ENCODE measurements at regions not wholly inside any gene's neighbourhood (a gene's known extent, or its start where the extent isn't known, plus 50 kb on each side); places are given as distances from the start of the nearest gene placed in this dataset.

GRCh38 chr1:221201773-221202172, 322.5 kb downstream of the HLX start:
- no peak overlapping the region for H3K27ac ChIP-seq (ENCODE audit: low read depth in 1 of 2, low read length in 1 of 2)
- no peaks in the 10 kb centered on the region for H3K9me3 ChIP-seq (ENCODE audit: control insufficient read depth in 2 of 2, insufficient read depth in 1 of 2, low read length in 1 of 2)
- H3K4me3 ChIP-seq (ENCODE audit: low read length in 2 of 2): no peak overlapping the region
- DNase-seq (ENCODE audit: low read depth in 6 of 9, low spot score in 9 of 9): no peak
- no peaks in the 10 kb centered on the region for H3K36me3 ChIP-seq (ENCODE audit: control insufficient read depth in 2 of 2, insufficient read depth in 2 of 2, low read length in 1 of 2)
- H3K4me1 ChIP-seq (ENCODE audit: control insufficient read depth in 2 of 2, insufficient read depth in 2 of 2, low read length in 2 of 2): no peaks in the 10 kb centered on the region
- no peaks in the 10 kb centered on the region for H3K27me3 ChIP-seq (ENCODE audit: control insufficient read depth in 2 of 2, insufficient read depth in 1 of 2, low read length in 1 of 2)

GRCh38 chr1:221203224-221204054, 324.2 kb downstream of the HLX start:
- Histone ChIP-seq H3K9me3 (ENCODE audit: control insufficient read depth in 2 of 2, insufficient read depth in 1 of 2, low read length in 1 of 2) (peaks cover 0 to 4% of the 10 kb centered on the region in 2 donors), H3K27me3 (ENCODE audit: control insufficient read depth in 2 of 2, insufficient read depth in 1 of 2, low read length in 1 of 2) (no peaks in the 10 kb centered on the region), H3K4me1 (ENCODE audit: control insufficient read depth in 2 of 2, insufficient read depth in 2 of 2, low read length in 2 of 2) (no peaks in the 10 kb centered on the region), H3K4me3 (ENCODE audit: low read length in 2 of 2) (no peak overlapping the region), H3K36me3 (ENCODE audit: control insufficient read depth in 2 of 2, insufficient read depth in 2 of 2, low read length in 1 of 2) (no peaks in the 10 kb centered on the region), H3K27ac (ENCODE audit: low read depth in 1 of 2, low read length in 1 of 2) (no peak overlapping the region)
- peak; percentile 11 to 76 (median 39) for DNase-seq (ENCODE audit: low read depth in 6 of 9, low spot score in 9 of 9)
- 33% methylated on average over 3 of the region's 3 CpGs for WGBS

- 94% methylated on average over 3 of the region's 3 CpGs for WGBS
- H3K27me3 ChIP-seq (ENCODE audit: control insufficient read depth in 2 of 2, insufficient read depth in 1 of 2, low read length in 1 of 2): no peaks in the 10 kb centered on the region
- H3K27ac ChIP-seq (ENCODE audit: low read depth in 1 of 2, low read length in 1 of 2): no peak overlapping the region
- no peak overlapping the region for H3K4me3 ChIP-seq (ENCODE audit: low read length in 2 of 2)
- no peaks in the 10 kb centered on the region for H3K36me3 ChIP-seq (ENCODE audit: control insufficient read depth in 2 of 2, insufficient read depth in 2 of 2, low read length in 1 of 2)
- DNase-seq (ENCODE audit: low read depth in 6 of 9, low spot score in 9 of 9): no peak
- H3K4me1 ChIP-seq (ENCODE audit: control insufficient read depth in 2 of 2, insufficient read depth in 2 of 2, low read length in 2 of 2): no peaks in the 10 kb centered on the region
- peaks cover 0 to 4% of the 10 kb centered on the region in 2 donors for H3K9me3 ChIP-seq (ENCODE audit: control insufficient read depth in 2 of 2, insufficient read depth in 1 of 2, low read length in 1 of 2)
Observed at GRCh38 chr1:221204055-221204833, 325.0 kb downstream of the HLX start.

- Histone ChIP-seq H3K4me3 (ENCODE audit: low read length in 2 of 2) (no peak overlapping the region), H3K9me3 (ENCODE audit: control insufficient read depth in 2 of 2, insufficient read depth in 1 of 2, low read length in 1 of 2) (peaks cover 0 to 4% of the 10 kb centered on the region in 2 donors), H3K36me3 (ENCODE audit: control insufficient read depth in 2 of 2, insufficient read depth in 2 of 2, low read length in 1 of 2) (no peaks in the 10 kb centered on the region), H3K27ac (ENCODE audit: low read depth in 1 of 2, low read length in 1 of 2) (no peak overlapping the region), H3K4me1 (ENCODE audit: control insufficient read depth in 2 of 2, insufficient read depth in 2 of 2, low read length in 2 of 2) (no peaks in the 10 kb centered on the region), H3K27me3 (ENCODE audit: control insufficient read depth in 2 of 2, insufficient read depth in 1 of 2, low read length in 1 of 2) (no peaks in the 10 kb centered on the region)
- WGBS: 96% methylated on average over 1 of the region's 1 CpG
- DNase-seq (ENCODE audit: low read depth in 6 of 9, low spot score in 9 of 9): no peak
Observed at GRCh38 chr1:221206076-221206475, 326.8 kb downstream of the HLX start.

GRCh38 chr1:221212926-221213325, 333.7 kb downstream of the HLX start:
- Histone ChIP-seq H3K4me1 (ENCODE audit: control insufficient read depth in 2 of 2, insufficient read depth in 2 of 2, low read length in 2 of 2) (no peaks in the 10 kb centered on the region), H3K9me3 (ENCODE audit: control insufficient read depth in 2 of 2, insufficient read depth in 1 of 2, low read length in 1 of 2) (no peaks in the 10 kb centered on the region), H3K27ac (ENCODE audit: low read depth in 1 of 2, low read length in 1 of 2) (no peak overlapping the region), H3K27me3 (ENCODE audit: control insufficient read depth in 2 of 2, insufficient read depth in 1 of 2, low read length in 1 of 2) (no peaks in the 10 kb centered on the region), H3K36me3 (ENCODE audit: control insufficient read depth in 2 of 2, insufficient read depth in 2 of 2, low read length in 1 of 2) (no peaks in the 10 kb centered on the region), H3K4me3 (ENCODE audit: low read length in 2 of 2) (no peak overlapping the region)
- 93% methylated on average over 5 of the region's 5 CpGs for WGBS
- DNase-seq (ENCODE audit: low read depth in 6 of 9, low spot score in 9 of 9): no peak

DNA sequence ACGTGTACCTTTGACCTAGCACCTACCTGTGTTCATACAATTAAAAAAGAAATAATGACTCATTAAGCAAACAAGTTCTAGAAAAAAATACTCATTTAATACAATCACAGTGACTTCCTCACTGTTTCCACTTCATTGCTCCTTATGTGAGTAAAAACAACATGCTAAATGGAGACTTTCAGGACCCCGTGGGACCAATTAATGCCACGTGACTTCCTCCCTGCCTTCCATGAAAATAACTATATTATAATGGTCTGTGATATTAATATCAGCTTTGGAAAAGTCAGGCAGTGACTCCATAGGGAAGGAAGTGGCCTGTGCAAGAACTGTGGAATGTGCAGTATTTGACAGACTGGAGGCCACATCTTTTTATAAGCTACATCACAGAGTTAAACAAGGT, 337.8 kb downstream of the HLX start:
- no peak for DNase-seq (ENCODE audit: low read depth in 6 of 9, low spot score in 9 of 9)
- WGBS: 80% methylated on average over 3 of the region's 3 CpGs

GRCh38 chr1:221223281-221223680, 344.0 kb downstream of the HLX start:
- Histone ChIP-seq H3K9me3 (ENCODE audit: control insufficient read depth in 2 of 2, insufficient read depth in 1 of 2, low read length in 1 of 2) (no peaks in the 10 kb centered on the region), H3K27me3 (ENCODE audit: control insufficient read depth in 2 of 2, insufficient read depth in 1 of 2, low read length in 1 of 2) (no peaks in the 10 kb centered on the region), H3K4me1 (ENCODE audit: control insufficient read depth in 2 of 2, insufficient read depth in 2 of 2, low read length in 2 of 2) (no peaks in the 10 kb centered on the region), H3K36me3 (ENCODE audit: control insufficient read depth in 2 of 2, insufficient read depth in 2 of 2, low read length in 1 of 2) (no peaks in the 10 kb centered on the region), H3K27ac (ENCODE audit: low read depth in 1 of 2, low read length in 1 of 2) (no peak overlapping the region), H3K4me3 (ENCODE audit: low read length in 2 of 2) (no peak overlapping the region)
- no peak for DNase-seq (ENCODE audit: low read depth in 6 of 9, low spot score in 9 of 9)
- 93% methylated on average over 2 of the region's 2 CpGs for WGBS

More for the DNA sequence above, 337.8 kb downstream of the HLX start:
- Histone ChIP-seq H3K27me3 (ENCODE audit: control insufficient read depth in 2 of 2, insufficient read depth in 1 of 2, low read length in 1 of 2) (no peaks in the 10 kb centered on the region), H3K27ac (ENCODE audit: low read depth in 1 of 2, low read length in 1 of 2) (no peak overlapping the region), H3K36me3 (ENCODE audit: control insufficient read depth in 2 of 2, insufficient read depth in 2 of 2, low read length in 1 of 2) (no peaks in the 10 kb centered on the region), H3K9me3 (ENCODE audit: control insufficient read depth in 2 of 2, insufficient read depth in 1 of 2, low read length in 1 of 2) (no peaks in the 10 kb centered on the region), H3K4me1 (ENCODE audit: control insufficient read depth in 2 of 2, insufficient read depth in 2 of 2, low read length in 2 of 2) (no peaks in the 10 kb centered on the region), H3K4me3 (ENCODE audit: low read length in 2 of 2) (no peak overlapping the region)

DNA sequence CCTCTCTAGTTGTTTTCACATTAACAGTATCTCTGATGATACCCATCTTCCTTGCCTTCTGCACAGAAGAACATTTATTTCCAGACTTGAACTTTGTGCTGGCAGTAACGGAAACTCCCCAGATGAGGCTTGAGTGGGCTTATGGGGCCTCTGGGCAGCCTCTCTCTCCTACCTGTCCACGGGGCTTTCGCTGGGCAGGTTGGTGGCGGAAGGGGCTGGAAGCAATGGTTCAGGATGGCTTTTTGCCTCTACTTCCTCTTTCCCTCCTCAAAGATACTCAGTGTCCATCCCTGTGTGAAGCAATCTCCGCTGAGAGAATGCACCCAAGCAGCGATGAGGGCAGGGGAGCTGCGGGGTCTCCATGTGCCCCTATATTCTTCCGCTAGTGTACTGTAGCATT, 348.2 kb downstream of the HLX start:
- no peak overlapping the region for H3K27ac ChIP-seq (ENCODE audit: low read depth in 1 of 2, low read length in 1 of 2)
- no peaks in the 10 kb centered on the region for H3K4me1 ChIP-seq (ENCODE audit: control insufficient read depth in 2 of 2, insufficient read depth in 2 of 2, low read length in 2 of 2)
- WGBS: 95% methylated on average over 8 of the region's 8 CpGs
- no peaks in the 10 kb centered on the region for H3K36me3 ChIP-seq (ENCODE audit: control insufficient read depth in 2 of 2, insufficient read depth in 2 of 2, low read length in 1 of 2)
- H3K4me3 ChIP-seq (ENCODE audit: low read length in 2 of 2): no peak overlapping the region
- H3K27me3 ChIP-seq (ENCODE audit: control insufficient read depth in 2 of 2, insufficient read depth in 1 of 2, low read length in 1 of 2): no peaks in the 10 kb centered on the region
- no peak for DNase-seq (ENCODE audit: low read depth in 6 of 9, low spot score in 9 of 9)
- H3K9me3 ChIP-seq (ENCODE audit: control insufficient read depth in 2 of 2, insufficient read depth in 1 of 2, low read length in 1 of 2): no peaks in the 10 kb centered on the region

DNA sequence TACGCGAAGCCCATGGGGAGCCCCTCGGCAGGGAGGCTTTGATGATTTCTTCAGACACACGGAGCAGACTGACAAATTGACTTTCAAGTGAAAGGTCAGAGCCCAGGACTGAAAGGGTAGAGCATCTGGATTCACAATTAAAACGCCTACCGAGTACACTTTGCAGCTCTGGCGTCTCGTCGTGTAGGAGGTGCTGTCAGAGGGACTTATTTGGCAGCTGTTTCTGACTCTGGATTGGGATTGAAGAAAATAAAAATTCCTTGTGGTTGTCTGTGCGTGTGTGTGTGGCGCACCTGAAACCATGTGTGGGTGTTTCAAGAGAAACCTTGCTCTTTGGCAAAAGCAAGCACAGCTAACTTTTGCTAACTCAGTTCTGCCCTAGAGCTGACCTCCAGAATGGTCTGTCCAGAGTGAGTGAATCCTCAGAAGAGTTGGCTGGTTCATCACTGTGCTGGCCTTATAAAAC, 348.7 kb downstream of the HLX start:
- no peaks in the 10 kb centered on the region for H3K4me1 ChIP-seq (ENCODE audit: control insufficient read depth in 2 of 2, insufficient read depth in 2 of 2, low read length in 2 of 2)
- no peak overlapping the region for H3K27ac ChIP-seq (ENCODE audit: low read depth in 1 of 2, low read length in 1 of 2)
- 81% methylated on average over 11 of the region's 11 CpGs for WGBS
- H3K4me3 ChIP-seq (ENCODE audit: low read length in 2 of 2): no peak overlapping the region
- no peak for DNase-seq (ENCODE audit: low read depth in 6 of 9, low spot score in 9 of 9)
- no peaks in the 10 kb centered on the region for H3K36me3 ChIP-seq (ENCODE audit: control insufficient read depth in 2 of 2, insufficient read depth in 2 of 2, low read length in 1 of 2)
- no peaks in the 10 kb centered on the region for H3K9me3 ChIP-seq (ENCODE audit: control insufficient read depth in 2 of 2, insufficient read depth in 1 of 2, low read length in 1 of 2)
- no peaks in the 10 kb centered on the region for H3K27me3 ChIP-seq (ENCODE audit: control insufficient read depth in 2 of 2, insufficient read depth in 1 of 2, low read length in 1 of 2)
